Nephron (organoid): ENCODE measurements at regions not wholly inside any gene's neighbourhood (a gene's known extent, or its start where the extent isn't known, plus 50 kb on each side); places are given as distances from the start of the nearest gene placed in this dataset.

Experiments
- H3K27ac Mint-ChIP-seq, 3 experiments: 2 replicates each; pipeline ENCODE4 v1.8.0; 2020; ENCODE audit warnings: mixed read lengths in 3 of 3, mild to moderate bottlenecking in 2 of 3, moderate library complexity in 1 of 3
- H3K27me3 Mint-ChIP-seq: 2 replicates; pipeline ENCODE4 v1.8.0; 2021; ENCODE audit warnings: low read depth, mild to moderate bottlenecking, moderate library complexity, mixed read lengths
- H3K36me3 Mint-ChIP-seq: 2 replicates; pipeline ENCODE4 v1.8.0; 2020; ENCODE audit warnings: low read depth, mixed read lengths
- H3K4me1 Mint-ChIP-seq: 2 replicates; pipeline ENCODE4 v1.8.0; 2020; ENCODE audit warnings: mixed read lengths
- H3K4me3 Mint-ChIP-seq, 3 experiments: 2 replicates each; pipeline ENCODE4 v1.8.0; 2020; ENCODE audit warnings: mild to moderate bottlenecking in 3 of 3, mixed read lengths in 3 of 3, moderate library complexity in 2 of 3
- H3K9me3 Mint-ChIP-seq: 2 replicates; pipeline ENCODE4 v1.8.0; 2020; ENCODE audit warnings: mixed read lengths
- CTCF ChIP-seq, 3 experiments: fragments of 200-600 bp; sonication (generic); IDR thresholded peaks; one replicate each; pipeline ENCODE4 v1.5.0; 2021; ENCODE audit warnings: antibody characterized with exemption in 3 of 3; ENCODE audit not compliant: unreplicated experiment in 3 of 3

DNA sequence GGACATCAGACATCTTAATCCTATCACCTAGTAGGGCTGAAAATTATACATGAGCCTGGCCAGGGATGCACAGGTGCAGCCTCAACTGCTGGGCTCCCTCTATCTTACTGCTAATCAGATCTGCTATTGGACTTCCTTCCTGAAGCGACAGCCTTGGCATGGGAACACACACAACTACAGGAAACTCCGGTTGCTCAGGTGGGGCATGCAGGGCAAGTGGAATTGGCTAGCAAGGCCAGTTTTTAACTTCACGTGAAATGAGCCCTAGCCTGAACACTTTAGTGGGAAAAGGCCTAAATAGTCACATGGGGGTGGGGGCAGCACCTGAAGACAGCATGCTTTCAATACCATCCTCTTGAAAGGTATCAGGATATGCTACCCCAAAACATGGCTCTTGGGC, 147.9 kb upstream of the NCKAP5 start:
- TF ChIP-seq CTCF (IDR thresholded peaks at IDR 0.05; ENCODE audit: unreplicated experiment in 3 of 3), result no peak
- H3K27me3 Mint-ChIP-seq, result no peaks in the 10 kb centered on the region
- H3K27ac Mint-ChIP-seq, result no peak overlapping the region
- no peaks in the 10 kb centered on the region for H3K36me3 Mint-ChIP-seq
- H3K4me3 Mint-ChIP-seq, result no peak overlapping the region
- peaks cover 9% of the 10 kb centered on the region for H3K4me1 Mint-ChIP-seq
- no peaks in the 10 kb centered on the region for H3K9me3 Mint-ChIP-seq

GRCh38 chr2:133717497-133717896, 149.2 kb upstream of the NCKAP5 start:
- no peak for TF ChIP-seq CTCF (IDR thresholded peaks at IDR 0.05; ENCODE audit: unreplicated experiment in 3 of 3)
- H3K27me3 Mint-ChIP-seq, result no peaks in the 10 kb centered on the region
- H3K9me3 Mint-ChIP-seq, result no peaks in the 10 kb centered on the region
- no peak overlapping the region for H3K27ac Mint-ChIP-seq
- H3K4me1 Mint-ChIP-seq, result peaks cover 9% of the 10 kb centered on the region
- H3K4me3 Mint-ChIP-seq, result no peak overlapping the region
- no peaks in the 10 kb centered on the region for H3K36me3 Mint-ChIP-seq

GRCh38 chr2:133718688-133719201, 150.5 kb upstream of the NCKAP5 start:
- Mint-ChIP-seq H3K27me3 (no peaks in the 10 kb centered on the region), H3K4me1 (peaks cover 9% of the 10 kb centered on the region), H3K4me3 (no peak overlapping the region), H3K9me3 (no peaks in the 10 kb centered on the region), H3K36me3 (no peaks in the 10 kb centered on the region), H3K27ac (peak overlapping the region in 1 of 3 experiments; percentile 28)
- no peak for TF ChIP-seq CTCF (IDR thresholded peaks at IDR 0.05; ENCODE audit: unreplicated experiment in 3 of 3)

GRCh38 chr2:133720429-133720828, 152.2 kb upstream of the NCKAP5 start:
- Mint-ChIP-seq H3K36me3 (no peaks in the 10 kb centered on the region), H3K9me3 (no peaks in the 10 kb centered on the region), H3K4me3 (no peak overlapping the region), H3K4me1 (peaks cover 9% of the 10 kb centered on the region), H3K27ac (no peak overlapping the region), H3K27me3 (no peaks in the 10 kb centered on the region)
- TF ChIP-seq CTCF (IDR thresholded peaks at IDR 0.05; ENCODE audit: unreplicated experiment in 3 of 3), result no peak

DNA sequence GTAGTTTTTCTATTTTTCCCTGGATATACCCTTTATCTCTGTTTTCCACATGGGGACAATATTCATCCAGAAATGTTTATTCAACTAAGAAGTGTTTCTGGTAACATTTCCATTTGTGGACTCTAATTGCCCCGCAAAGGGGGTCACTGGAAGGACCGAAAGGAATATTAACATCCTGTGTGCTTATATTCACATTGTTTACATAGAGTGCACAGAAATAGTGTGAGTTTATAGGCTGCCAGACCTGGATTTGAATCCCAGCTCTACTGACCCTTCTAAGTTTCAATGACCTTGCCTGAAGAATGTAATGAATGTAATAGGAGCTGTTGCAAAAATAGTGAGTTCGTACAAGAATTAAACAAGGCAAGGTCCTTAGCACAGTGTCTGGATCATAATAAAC, 152.9 kb upstream of the NCKAP5 start:
- no peak overlapping the region for H3K27ac Mint-ChIP-seq
- no peaks in the 10 kb centered on the region for H3K27me3 Mint-ChIP-seq
- H3K9me3 Mint-ChIP-seq, result no peaks in the 10 kb centered on the region
- H3K36me3 Mint-ChIP-seq, result no peaks in the 10 kb centered on the region
- TF ChIP-seq CTCF (IDR thresholded peaks at IDR 0.05; ENCODE audit: unreplicated experiment in 3 of 3), result no peak
- H3K4me1 Mint-ChIP-seq, result peaks cover 9% of the 10 kb centered on the region
- no peak overlapping the region for H3K4me3 Mint-ChIP-seq

GRCh38 chr2:133723133-133723532, 154.9 kb upstream of the NCKAP5 start:
- Mint-ChIP-seq H3K4me3 (no peak overlapping the region), H3K27me3 (no peaks in the 10 kb centered on the region), H3K36me3 (no peaks in the 10 kb centered on the region), H3K9me3 (no peaks in the 10 kb centered on the region), H3K27ac (no peak overlapping the region), H3K4me1 (peaks cover 16% of the 10 kb centered on the region)
- TF ChIP-seq CTCF (IDR thresholded peaks at IDR 0.05; ENCODE audit: unreplicated experiment in 3 of 3), result no peak
